Muscle of arm (tissue), 1 donor: ENCODE measurements at regions not wholly inside any gene's neighbourhood (a gene's known extent, or its start where the extent isn't known, plus 50 kb on each side); places are given as distances from the start of the nearest gene placed in this dataset.

Source experiments
- DNase-seq: peaks from one replicate; pipeline ENCODE4 v3.0.0-alpha.2; 2013

DNA sequence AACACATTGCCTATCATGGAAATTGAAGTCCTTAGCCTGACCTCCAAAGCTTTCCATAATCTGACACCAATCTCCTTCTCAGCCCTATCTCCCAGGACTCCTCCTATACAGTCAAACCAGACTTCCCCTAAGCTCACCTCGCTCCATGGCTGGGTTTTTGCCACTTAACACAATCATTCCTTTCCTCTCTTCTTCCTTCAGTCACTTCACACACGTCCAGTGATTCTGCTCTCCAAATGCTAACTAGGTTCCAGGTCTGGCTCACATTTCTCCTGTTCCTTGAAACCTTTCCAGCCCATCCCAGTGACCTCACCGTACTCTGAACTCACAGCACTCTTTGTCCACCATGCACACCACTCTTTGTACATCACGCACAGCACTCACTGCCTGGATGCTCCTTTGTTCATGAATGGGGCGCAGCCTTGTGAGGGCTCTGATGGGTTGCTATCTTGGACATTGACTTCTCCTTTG, 98.4 kb downstream of the GLUL start:
- DNase-seq: no peak

DNA sequence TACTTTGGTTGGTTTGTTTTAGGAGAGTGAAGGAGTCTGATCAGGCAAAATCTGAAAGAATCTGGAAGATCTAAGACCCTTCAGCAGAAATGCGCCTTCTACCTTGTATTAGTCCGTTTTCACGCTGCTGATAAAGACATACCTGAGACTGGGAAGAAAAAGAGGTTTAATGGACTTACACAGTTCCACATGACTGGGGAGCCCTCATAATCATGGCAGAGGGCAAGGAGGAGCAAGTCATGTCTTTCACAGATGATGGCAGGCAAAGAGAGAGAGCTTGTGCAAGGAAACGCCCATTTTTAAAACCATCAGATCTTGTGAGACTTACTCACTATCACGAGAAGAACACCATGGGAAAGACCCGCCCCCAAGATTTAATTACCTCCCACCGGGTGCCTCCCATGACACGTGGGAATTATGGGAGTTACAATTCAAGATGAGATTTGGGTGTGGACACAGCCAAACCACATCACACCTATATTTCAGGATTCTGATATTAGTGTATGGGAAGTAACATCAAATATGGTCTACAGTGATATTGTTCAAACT, 99.3 kb downstream of the GLUL start:
- DNase-seq: no peak

GRCh38 chr1:182291584-182292192, 99.9 kb downstream of the GLUL start:
- DNase-seq: no peak

- no peak for DNase-seq
Observed at GRCh38 chr1:182288749-182289604, 102.6 kb downstream of the GLUL start.

DNA sequence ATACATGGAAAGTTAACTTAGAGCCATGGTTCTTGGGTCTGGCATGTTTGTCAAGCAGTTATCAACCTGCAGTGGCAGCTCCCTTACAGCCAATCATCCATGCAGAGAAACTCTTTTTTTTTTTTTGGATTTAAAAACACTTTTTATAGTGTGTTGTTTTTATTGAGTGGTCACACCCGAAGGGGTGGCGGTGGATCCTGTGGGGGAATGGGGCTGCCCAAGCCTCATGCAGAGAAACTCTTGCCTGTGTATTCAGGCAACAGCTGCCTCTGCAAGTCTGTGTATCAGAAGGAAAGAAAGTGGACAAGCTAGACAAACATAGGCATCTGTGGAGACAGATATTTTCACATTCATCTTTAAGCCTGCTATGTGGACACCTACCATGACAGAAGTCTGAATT, 104.8 kb downstream of the GLUL start:
- DNase-seq: no peak

DNA sequence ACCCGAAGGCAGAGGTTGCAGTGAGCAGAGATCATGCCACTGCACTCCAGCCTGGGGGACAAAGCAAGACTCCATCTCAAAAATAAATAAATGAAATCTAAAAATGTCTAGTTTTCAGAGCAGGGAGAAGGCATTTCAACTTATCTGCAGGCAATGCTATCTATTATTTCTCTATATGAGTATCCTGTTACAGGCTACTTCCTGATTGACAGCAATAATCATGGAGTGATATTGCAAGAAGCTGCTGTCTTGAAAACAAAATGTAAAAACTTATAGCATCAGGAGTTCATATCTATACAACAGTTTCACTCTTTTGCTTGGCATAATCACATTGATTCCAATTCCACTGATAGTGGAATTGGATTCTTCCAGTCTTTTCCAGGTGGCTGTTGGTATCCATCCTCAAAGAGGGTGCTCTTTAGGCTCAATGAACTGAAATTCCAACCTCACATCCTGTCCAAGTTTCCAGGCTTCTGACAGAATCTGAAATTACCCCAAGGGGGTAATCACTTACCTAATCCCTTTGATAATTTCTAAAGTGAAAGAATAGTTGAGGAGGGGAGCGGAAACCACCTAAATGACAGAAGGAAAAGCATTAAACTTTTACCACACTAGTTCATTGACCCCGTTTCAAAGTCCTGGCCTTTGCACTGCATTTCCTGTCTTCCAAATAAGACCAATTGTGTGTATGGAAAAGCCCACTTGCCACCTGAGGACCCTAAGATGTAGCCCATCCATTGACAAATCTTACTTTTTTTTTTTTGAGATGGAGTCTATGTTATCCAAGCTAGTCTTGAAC, 107.6 kb downstream of the GLUL start:
- DNase-seq: no peak

DNA sequence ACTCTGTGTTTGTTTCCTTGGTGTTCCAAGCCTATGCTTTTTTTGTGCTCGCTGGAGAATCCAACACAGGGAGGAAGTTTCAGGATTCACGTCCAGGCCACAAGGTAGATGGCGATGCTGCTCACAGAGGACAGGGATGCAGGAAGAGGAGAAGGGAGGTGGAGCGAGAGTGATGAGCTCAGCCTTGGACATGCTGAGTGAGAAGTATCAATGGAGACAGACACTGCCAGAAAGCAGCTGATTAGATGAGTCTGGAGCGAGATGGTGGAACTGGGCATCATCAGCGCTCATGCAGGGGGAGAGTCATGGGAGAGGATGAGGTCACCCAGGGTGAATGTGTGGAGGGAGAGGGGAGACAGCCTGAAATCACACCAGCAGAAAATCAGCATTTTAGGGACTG, 110.0 kb downstream of the GLUL start:
- DNase-seq: no peak

- no peak for DNase-seq
Observed at GRCh38 chr1:182280504-182280900, 111.1 kb downstream of the GLUL start.

- DNase-seq: peak; percentile 43
Observed at GRCh38 chr1:182279724-182280503, 111.7 kb downstream of the GLUL start.

GRCh38 chr1:182279302-182279701, 112.3 kb downstream of the GLUL start:
- DNase-seq: no peak

- no peak for DNase-seq
Observed at GRCh38 chr1:182278144-182279054, 113.2 kb downstream of the GLUL start.

DNA sequence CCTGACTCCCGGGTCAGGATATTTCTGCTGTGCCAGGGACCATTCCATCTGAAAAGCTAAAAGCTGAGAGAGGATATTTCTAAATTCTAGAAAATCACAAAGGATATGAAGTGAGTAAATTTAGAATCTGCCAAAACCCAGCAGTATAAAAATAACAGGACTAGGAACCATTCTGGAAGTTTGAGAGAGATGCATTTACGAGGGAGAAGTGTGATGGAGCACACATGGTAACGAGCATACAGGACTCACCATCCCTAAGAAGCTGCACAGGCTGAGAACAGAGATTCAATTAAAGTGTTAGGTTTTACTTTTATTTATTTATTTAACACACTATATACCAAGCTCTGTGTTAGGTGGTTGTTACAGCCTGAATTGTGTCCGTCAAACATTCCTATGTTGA, 116.3 kb downstream of the GLUL start:
- no peak for DNase-seq

GRCh38 chr1:182274618-182275017, 117.0 kb downstream of the GLUL start:
- DNase-seq: no peak

DNA sequence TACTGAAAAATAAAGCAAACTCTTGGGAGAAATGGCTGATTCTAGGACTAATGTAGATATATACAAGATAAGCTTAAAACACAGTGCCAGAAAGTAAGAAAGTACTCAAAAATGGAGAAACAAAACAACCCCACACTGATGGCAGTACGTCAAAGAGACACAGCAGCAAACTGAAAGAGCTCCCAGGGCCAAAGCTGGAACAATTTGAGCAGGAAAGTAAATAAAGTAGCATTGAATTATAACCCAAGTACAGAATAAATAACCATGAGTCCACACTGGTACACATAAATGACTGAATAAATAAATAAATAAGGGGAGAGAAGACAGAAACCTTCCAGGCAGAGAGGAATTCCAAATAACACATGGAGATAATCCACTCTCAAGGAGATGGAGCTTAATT, 120.9 kb downstream of the GLUL start:
- DNase-seq: no peak

DNA sequence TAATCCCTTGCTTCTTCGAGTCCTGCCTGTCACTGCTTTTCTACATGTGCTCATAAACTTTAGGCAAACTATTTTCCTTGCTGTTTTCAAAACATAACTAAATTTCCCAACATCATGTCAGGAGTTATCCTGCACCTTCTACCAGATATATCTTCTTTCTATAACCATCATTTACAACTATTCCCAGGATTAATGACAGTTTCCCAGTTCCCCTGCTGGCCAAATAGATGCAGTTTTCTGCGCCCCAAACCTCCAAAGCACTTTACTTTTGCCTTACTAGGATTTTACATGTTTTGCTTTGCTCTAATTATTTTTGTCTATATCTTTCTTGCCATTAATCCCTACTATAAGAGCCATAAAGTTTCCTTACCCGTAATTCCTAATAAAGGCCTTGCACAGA, 122.5 kb downstream of the GLUL start:
- no peak for DNase-seq

DNA sequence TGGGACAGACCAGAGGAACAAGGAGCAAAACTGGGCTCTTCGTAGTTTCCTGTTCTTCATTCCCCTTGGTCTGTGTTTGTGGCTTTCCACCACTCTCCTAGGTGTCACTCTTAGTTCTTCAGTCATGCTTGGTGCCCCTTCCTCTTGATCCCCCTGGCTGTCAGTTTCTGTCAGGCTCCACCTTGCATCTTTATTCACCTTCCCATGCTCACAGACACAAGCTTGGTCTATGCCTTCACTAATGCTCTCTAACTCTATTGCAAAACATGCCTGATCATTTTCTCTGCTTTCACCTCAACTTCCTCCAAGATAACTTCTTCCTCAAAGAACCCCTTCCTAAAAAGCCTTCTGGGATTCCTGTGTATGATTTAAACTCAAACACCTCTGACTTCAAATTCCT, 122.9 kb downstream of the GLUL start:
- no peak for DNase-seq

- no peak for DNase-seq
Observed at GRCh38 chr1:182264185-182264584, 127.4 kb downstream of the GLUL start.

DNA sequence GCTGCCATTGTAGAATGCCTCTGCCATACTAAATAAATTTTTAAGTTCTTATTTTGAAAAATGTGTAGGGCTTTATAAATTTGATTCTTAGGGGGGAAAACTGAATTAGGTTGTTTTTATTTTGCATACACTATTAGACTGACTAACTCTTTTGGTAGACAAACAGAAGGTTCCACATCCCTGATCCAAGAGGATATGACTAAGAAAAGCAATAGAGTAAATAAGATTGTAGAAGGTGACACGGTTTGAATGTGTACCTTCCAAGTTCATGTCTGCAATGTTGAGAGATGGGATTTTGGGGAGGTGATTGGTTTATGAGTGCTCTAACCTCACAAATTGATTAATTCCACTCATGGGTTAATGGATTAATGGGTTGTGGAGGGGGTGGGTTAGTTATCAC, 127.9 kb downstream of the GLUL start:
- DNase-seq: no peak

GRCh38 chr1:182262425-182262824, 129.2 kb downstream of the GLUL start:
- no peak for DNase-seq

DNA sequence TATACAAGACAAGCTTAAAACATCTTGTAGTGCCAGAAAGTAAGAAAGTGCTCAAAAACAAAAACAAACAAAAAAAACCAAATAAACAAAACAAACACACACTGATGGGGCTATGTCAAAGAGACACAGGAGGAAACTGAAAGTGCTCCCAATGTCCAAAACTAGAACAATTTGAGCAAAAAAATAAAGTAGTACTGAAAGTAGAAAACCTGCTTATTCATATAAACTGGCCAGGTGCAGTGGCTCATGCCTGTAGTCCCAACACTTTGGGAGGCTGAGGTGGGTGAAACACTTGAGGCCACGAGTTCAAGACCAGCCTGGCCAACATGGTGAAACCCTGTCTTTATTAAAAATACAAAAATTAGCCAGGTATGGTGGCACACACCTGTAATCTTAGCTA, 129.9 kb downstream of the GLUL start:
- no peak for DNase-seq
